Neural crest cell (in vitro differentiated cells): ENCODE measurements at regions not wholly inside any gene's neighbourhood (a gene's known extent, or its start where the extent isn't known, plus 50 kb on each side); places are given as distances from the start of the nearest gene placed in this dataset.

Experiments
- DNase-seq: peaks from one replicate; pipeline ENCODE4 v3.0.0; 2021; ENCODE audit warnings: low read depth, mixed read lengths, low spot score
- H3K27ac Mint-ChIP-seq: one replicate; pipeline ENCODE4 v1.8.0; 2021; ENCODE audit warnings: mild to moderate bottlenecking, mixed read lengths; ENCODE audit not compliant: unreplicated experiment
- H3K27me3 Mint-ChIP-seq: 2 replicates; pipeline ENCODE4 v1.8.0; 2021; ENCODE audit warnings: low read depth, mild to moderate bottlenecking, mixed read lengths
- H3K36me3 Mint-ChIP-seq: 2 replicates; pipeline ENCODE4 v1.8.0; 2021; ENCODE audit warnings: low read depth, mild to moderate bottlenecking, mixed read lengths
- H3K4me1 Mint-ChIP-seq: 2 replicates; pipeline ENCODE4 v1.8.0; 2021; ENCODE audit warnings: mixed read lengths
- H3K4me3 Mint-ChIP-seq: one replicate; pipeline ENCODE4 v1.8.0; 2021; ENCODE audit warnings: mild to moderate bottlenecking, mixed read lengths
- H3K9me3 Mint-ChIP-seq: 2 replicates; pipeline ENCODE4 v1.8.0; 2021; ENCODE audit warnings: mixed read lengths
- TF ChIP-seq, protein P1 (sequence below): fragments of 200-600 bp; sonication (generic); conservative IDR thresholded peaks from 2 replicates; pipeline ENCODE4 v1.5.0; 2021; ENCODE audit warnings: antibody characterized with exemption, mild to moderate bottlenecking

DNA sequence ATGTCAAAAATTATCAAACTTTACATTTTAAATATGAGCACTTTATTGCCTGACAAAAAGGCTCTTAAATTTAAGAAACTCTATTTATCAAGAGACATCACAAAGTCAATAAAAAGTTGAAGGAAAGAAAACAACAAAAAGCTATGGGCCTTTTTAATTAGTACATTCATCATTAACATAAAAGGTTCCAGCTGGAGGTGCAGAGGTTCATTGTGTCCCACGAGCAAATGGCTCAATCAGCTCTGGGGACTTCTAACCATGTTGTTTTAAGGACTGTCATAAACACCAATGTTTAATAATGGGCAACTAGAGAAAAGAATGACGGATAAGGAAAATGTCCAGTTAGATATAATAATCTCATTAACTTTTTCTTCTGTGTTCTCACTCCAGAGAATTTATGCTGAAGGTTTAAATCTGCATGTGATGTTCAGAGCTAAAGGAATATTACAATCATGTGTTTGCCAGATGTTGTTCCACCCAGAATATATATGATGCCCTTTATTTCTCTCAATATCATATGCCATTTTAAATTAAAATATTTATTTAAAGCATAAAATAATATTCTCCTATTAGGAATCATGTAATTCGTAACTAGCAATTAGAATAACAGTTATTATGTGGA is 840.3 kb upstream of the ADGRL3 start:
- peaks cover 7% of the 10 kb centered on the region for H3K4me1 Mint-ChIP-seq
- no peak overlapping the region for H3K27ac Mint-ChIP-seq
- TF ChIP-seq, protein P1, sequence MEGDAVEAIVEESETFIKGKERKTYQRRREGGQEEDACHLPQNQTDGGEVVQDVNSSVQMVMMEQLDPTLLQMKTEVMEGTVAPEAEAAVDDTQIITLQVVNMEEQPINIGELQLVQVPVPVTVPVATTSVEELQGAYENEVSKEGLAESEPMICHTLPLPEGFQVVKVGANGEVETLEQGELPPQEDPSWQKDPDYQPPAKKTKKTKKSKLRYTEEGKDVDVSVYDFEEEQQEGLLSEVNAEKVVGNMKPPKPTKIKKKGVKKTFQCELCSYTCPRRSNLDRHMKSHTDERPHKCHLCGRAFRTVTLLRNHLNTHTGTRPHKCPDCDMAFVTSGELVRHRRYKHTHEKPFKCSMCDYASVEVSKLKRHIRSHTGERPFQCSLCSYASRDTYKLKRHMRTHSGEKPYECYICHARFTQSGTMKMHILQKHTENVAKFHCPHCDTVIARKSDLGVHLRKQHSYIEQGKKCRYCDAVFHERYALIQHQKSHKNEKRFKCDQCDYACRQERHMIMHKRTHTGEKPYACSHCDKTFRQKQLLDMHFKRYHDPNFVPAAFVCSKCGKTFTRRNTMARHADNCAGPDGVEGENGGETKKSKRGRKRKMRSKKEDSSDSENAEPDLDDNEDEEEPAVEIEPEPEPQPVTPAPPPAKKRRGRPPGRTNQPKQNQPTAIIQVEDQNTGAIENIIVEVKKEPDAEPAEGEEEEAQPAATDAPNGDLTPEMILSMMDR: no peak
- no peak for DNase-seq
- no peaks in the 10 kb centered on the region for H3K27me3 Mint-ChIP-seq
- H3K36me3 Mint-ChIP-seq: peaks cover 10% of the 10 kb centered on the region
- H3K4me3 Mint-ChIP-seq: no peak overlapping the region
- H3K9me3 Mint-ChIP-seq: peaks cover 8% of the 10 kb centered on the region

DNA sequence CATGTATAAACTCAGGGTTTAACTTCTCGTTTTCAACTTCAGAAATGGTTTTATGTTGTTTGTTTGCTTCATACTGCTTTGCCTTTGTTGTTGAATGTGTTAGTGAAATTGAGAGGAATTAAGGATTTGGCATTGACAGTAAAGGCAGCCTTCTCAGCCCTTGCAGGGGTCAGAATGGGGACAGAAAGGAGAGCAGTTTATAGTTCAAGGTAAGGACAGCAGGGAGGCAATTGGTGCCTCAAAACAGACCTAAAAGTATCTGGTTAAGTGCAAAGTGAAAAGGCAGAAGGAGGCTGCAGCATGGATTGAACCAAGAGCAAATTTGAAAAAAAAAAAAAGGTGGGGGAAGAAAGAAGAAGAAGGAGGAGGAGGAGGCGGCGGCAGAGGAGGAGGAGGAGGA is 835.0 kb upstream of the ADGRL3 start:
- Mint-ChIP-seq H3K36me3 (no peaks in the 10 kb centered on the region), H3K9me3 (no peaks in the 10 kb centered on the region)

DNA sequence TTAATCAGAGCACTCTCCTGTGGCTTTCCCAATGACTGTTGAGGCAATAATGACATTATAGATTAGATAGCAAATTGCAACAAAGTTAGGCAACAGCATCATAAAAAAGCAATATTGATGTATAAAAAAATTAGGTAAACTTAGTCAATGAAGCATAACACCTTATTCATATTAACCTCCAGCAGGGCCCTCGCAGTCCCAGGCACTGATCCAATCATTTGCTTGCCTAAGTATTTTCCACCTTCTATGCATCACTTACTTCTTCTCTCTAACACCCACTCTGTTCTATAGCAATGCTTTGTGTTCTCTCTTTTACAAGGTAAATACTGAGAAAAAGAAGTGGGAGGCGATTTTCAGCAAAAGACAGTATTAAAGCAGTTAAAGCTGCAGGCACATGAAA is 833.5 kb upstream of the ADGRL3 start:
- no peaks in the 10 kb centered on the region for H3K4me1 Mint-ChIP-seq
- no peaks in the 10 kb centered on the region for H3K27me3 Mint-ChIP-seq
- DNase-seq: no peak
- H3K36me3 Mint-ChIP-seq: no peaks in the 10 kb centered on the region
- no peak overlapping the region for H3K27ac Mint-ChIP-seq
- no peaks in the 10 kb centered on the region for H3K9me3 Mint-ChIP-seq
- H3K4me3 Mint-ChIP-seq: no peak overlapping the region
- TF ChIP-seq, protein P1: no peak

More for the DNA sequence above, 835.0 kb upstream of the ADGRL3 start:
- Mint-ChIP-seq H3K27ac (no peak overlapping the region), H3K27me3 (no peaks in the 10 kb centered on the region), H3K4me3 (no peak overlapping the region), H3K4me1 (no peaks in the 10 kb centered on the region)
- TF ChIP-seq, protein P1: no peak
- DNase-seq: no peak

DNA sequence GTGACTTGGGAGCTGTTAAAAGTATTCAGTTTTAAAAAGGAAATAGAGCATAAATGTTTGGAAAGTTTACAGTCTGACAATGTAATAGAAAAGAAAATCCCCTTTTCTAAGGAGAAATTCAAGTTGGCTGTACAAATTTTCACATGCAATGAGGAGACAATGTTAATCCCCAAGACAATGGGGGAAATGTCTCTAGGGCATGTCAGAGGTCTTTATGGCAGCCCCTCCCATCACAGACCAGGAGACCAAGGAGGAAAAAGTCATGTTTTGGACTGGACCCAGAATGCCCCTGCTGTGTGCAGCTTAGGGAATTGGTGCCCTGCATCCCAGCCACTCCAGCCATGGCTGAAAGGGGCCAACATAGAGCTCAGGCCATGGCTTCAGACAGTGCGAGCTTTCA is 831.1 kb upstream of the ADGRL3 start:
- Mint-ChIP-seq H3K9me3 (no peaks in the 10 kb centered on the region), H3K4me3 (no peak overlapping the region), H3K27me3 (no peaks in the 10 kb centered on the region), H3K4me1 (no peaks in the 10 kb centered on the region), H3K36me3 (no peaks in the 10 kb centered on the region), H3K27ac (no peak overlapping the region)
- TF ChIP-seq, protein P1: no peak
- DNase-seq: no peak

DNA sequence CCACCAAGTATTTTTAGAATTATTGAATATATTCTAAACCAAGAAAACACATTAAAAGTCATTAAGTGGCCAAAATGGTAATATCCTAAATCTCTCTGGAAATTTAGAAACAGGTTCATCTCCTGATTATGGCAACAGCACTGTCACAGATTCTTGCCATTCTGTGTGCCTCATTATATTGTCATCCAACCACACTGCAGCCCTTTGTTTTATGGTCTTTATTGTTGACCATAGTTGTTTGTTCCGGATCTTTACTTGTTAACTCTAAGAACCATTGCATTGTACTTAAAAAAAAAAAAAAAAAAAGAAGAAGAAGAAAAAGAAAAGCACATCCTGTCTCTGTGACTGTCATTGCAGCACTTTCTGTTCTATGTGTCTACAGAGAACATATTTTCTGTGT is 822.1 kb upstream of the ADGRL3 start:
- TF ChIP-seq, protein P1: no peak
- no peak for DNase-seq
- Mint-ChIP-seq H3K27me3 (no peaks in the 10 kb centered on the region), H3K4me3 (no peak overlapping the region), H3K9me3 (peaks cover 3% of the 10 kb centered on the region), H3K36me3 (no peaks in the 10 kb centered on the region), H3K27ac (no peak overlapping the region), H3K4me1 (peaks cover 8% of the 10 kb centered on the region)
